ENCODE measurements at regions not wholly inside any gene's neighbourhood (a gene's known extent, or its start where the extent isn't known, plus 50 kb on each side); places are given as distances from the start of the nearest gene placed in this dataset.
"Not testable (repeated sequence)": the region's sequence is repeated elsewhere in the genome, so short reads cannot be mapped to it uniquely, and the experiment has no call there.

DNA sequence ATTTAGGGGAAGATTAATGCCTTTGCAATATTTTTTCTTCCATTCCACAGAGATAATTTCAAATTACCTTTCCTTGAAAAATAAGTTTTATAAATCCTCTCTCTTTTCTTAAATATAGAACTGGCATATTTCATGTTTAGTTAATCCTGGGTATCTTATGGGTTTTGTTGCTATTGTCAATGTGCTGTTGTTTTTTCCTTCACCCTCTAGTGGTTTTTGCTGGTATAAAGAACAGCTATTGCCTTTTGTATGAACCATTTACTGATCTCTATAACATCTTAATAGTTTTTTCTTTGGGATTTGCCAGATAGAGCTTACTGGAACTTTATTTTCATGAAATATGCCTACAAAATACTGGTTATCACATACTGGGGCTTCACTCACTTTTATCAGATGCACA is 359.6 kb upstream of the DPPA4 start:
- no peaks in the 10 kb centered on the region for H3K36me3 Mint-ChIP-seq (ENCODE audit: low read depth)
- no peak overlapping the region for H3K27ac Mint-ChIP-seq
- peaks cover 26% of the 10 kb centered on the region for H3K9me3 Mint-ChIP-seq
- no peak overlapping the region for H3K4me3 Mint-ChIP-seq
- intact Hi-C loops (cut with micrococcal nuclease), result no loop called here
- no peaks in the 10 kb centered on the region for H3K27me3 Mint-ChIP-seq
- H3K4me1 Mint-ChIP-seq (ENCODE audit: low read depth), result no peaks in the 10 kb centered on the region

DNA sequence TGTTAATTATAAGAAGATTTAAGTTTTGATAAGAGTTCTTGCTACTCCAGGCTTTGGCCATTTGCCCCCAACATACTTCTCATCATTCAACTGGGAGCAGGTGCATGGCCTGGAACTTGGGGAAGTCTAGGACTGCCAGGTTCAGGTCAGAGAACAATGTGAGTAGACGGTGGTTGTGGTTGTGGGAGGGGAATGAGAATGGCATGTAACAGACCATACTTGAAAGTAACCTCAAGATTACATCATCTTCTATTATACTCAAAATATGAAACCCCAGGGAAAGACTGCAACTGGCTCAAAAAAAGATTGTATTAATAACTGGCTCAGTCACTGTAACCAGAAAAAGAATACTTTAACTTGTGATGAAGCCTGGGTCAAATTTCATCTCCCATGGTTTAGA is 364.9 kb upstream of the DPPA4 start:
- intact Hi-C loops (cut with micrococcal nuclease), result no loop called here

GRCh38 chr3:109702976-109703375 is 365.6 kb upstream of the DPPA4 start:
- intact Hi-C loops (cut with micrococcal nuclease), result no loop called here
- Mint-ChIP-seq H3K27me3 (no peaks in the 10 kb centered on the region), H3K36me3 (ENCODE audit: low read depth) (no peaks in the 10 kb centered on the region), H3K27ac (no peak overlapping the region), H3K9me3 (no peaks in the 10 kb centered on the region), H3K4me3 (no peak overlapping the region), H3K4me1 (ENCODE audit: low read depth) (no peaks in the 10 kb centered on the region)

More for the DNA sequence above, 364.9 kb upstream of the DPPA4 start:
- H3K4me3 Mint-ChIP-seq, result no peak overlapping the region
- no peak overlapping the region for H3K27ac Mint-ChIP-seq
- H3K4me1 Mint-ChIP-seq (ENCODE audit: low read depth), result no peaks in the 10 kb centered on the region
- H3K9me3 Mint-ChIP-seq, result no peaks in the 10 kb centered on the region
- no peaks in the 10 kb centered on the region for H3K27me3 Mint-ChIP-seq
- H3K36me3 Mint-ChIP-seq (ENCODE audit: low read depth), result no peaks in the 10 kb centered on the region

- intact Hi-C loops (cut with micrococcal nuclease); H3K27me3 Mint-ChIP-seq; H3K36me3 Mint-ChIP-seq (ENCODE audit: low read depth); H3K4me3 Mint-ChIP-seq; H3K27ac Mint-ChIP-seq; H3K4me1 Mint-ChIP-seq (ENCODE audit: low read depth): not testable (repeated sequence)
- H3K9me3 Mint-ChIP-seq, result peaks cover 20% of the 10 kb centered on the region
These were observed 367.8 kb upstream of the DPPA4 start for GRCh38 chr3:109705133-109705532.

- Mint-ChIP-seq H3K36me3 (ENCODE audit: low read depth) (no peaks in the 10 kb centered on the region), H3K27ac (no peak overlapping the region)
These were observed 370.3 kb upstream of the DPPA4 start for GRCh38 chr3:109707617-109708016.

GRCh38 chr3:109713288-109713687 is 375.9 kb upstream of the DPPA4 start:
- Mint-ChIP-seq H3K27ac (no peak overlapping the region), H3K27me3 (no peaks in the 10 kb centered on the region), H3K4me3 (no peak overlapping the region), H3K36me3 (ENCODE audit: low read depth) (no peaks in the 10 kb centered on the region), H3K4me1 (ENCODE audit: low read depth) (no peaks in the 10 kb centered on the region), H3K9me3 (peaks cover 25% of the 10 kb centered on the region)
- intact Hi-C loops (cut with micrococcal nuclease), result no loop called here

More at GRCh38 chr3:109707617-109708016, 370.3 kb upstream of the DPPA4 start:
- no peaks in the 10 kb centered on the region for H3K27me3 Mint-ChIP-seq
- H3K4me1 Mint-ChIP-seq (ENCODE audit: low read depth), result no peaks in the 10 kb centered on the region
- peaks cover 27% of the 10 kb centered on the region for H3K9me3 Mint-ChIP-seq
- intact Hi-C loops (cut with micrococcal nuclease), result no loop called here
- no peak overlapping the region for H3K4me3 Mint-ChIP-seq

DNA sequence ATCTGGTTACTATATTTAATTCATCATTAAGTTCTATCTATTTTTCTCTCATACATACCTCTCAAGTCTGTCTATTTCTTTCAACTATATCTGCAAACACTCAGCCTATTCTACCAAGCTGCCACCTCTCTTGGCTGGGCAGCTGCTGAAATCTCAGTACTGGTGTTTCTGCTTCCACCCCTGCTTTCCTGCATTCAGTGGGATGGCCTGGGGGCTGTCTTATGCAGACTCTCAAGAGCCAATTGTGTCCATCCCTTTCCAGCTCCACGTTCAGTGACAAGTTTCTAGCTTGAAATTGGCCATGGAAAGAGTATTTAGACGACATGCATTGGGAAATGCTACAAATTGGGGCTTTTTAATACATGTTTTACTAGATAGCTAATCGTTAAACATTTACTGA is 378.4 kb upstream of the DPPA4 start:
- Mint-ChIP-seq H3K27me3 (no peaks in the 10 kb centered on the region), H3K4me3 (no peak overlapping the region), H3K4me1 (ENCODE audit: low read depth) (no peaks in the 10 kb centered on the region), H3K36me3 (ENCODE audit: low read depth) (no peaks in the 10 kb centered on the region), H3K9me3 (peaks cover under 1% of the 10 kb centered on the region), H3K27ac (no peak overlapping the region)
- intact Hi-C loops (cut with micrococcal nuclease), result no loop called here

DNA sequence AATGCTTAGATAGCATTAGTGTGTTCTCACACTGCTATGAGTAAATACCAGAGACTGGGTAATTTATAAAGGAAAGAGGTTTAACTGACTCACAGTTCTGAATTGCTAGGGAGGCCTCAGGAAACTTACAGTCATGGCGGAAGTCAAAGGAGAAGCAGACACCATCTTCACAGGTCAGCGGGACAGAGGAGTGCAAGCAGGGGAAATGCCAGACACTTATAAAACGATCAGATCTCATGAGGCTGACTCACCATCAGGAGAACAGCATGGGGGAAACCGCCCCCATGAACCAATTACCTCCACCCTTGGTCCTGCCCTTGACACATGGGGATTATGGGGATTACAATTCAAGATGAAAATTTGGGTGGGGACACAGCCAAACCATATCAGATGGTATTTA is 381.5 kb upstream of the DPPA4 start:
- no peaks in the 10 kb centered on the region for H3K4me1 Mint-ChIP-seq (ENCODE audit: low read depth)
- intact Hi-C loops (cut with micrococcal nuclease), result no loop called here
- no peak overlapping the region for H3K27ac Mint-ChIP-seq
- no peak overlapping the region for H3K4me3 Mint-ChIP-seq
- no peaks in the 10 kb centered on the region for H3K27me3 Mint-ChIP-seq
- H3K9me3 Mint-ChIP-seq, result no peaks in the 10 kb centered on the region
- H3K36me3 Mint-ChIP-seq (ENCODE audit: low read depth), result no peaks in the 10 kb centered on the region

DNA sequence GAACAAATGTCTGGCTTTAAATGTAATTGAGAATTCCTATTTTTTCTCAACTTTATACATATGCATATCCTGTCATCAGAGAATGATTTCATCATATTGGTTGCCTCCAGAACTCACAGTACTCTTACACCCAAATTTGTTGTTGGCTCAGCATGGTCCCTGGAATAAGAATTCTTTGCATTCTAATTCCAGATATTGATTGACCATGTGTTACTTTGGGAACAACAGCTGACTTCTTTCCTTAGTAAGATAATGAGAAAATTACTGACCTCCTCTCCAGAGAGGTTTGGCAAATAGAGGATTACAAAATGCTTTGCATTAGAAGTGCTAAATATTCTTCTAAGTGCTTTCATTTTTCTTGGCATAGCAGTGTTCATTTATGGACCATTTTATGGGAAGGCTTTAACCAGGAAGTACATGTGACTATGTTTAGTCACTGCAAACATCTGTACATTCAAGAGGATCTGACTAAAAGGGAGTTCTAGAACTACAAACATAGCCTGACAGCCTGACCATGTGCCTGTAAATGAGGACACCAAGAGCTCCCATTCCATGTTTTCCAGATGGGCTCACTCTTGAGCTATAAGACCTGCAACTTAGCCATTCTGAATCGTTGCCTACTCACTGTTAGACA is 391.6 kb upstream of the DPPA4 start:
- H3K36me3 Mint-ChIP-seq (ENCODE audit: low read depth), result no peaks in the 10 kb centered on the region
- H3K4me1 Mint-ChIP-seq (ENCODE audit: low read depth), result no peaks in the 10 kb centered on the region
- intact Hi-C loops (cut with micrococcal nuclease), result no loop called here
- no peaks in the 10 kb centered on the region for H3K9me3 Mint-ChIP-seq
- H3K4me3 Mint-ChIP-seq, result no peak overlapping the region
- no peak overlapping the region for H3K27ac Mint-ChIP-seq
- no peaks in the 10 kb centered on the region for H3K27me3 Mint-ChIP-seq

DNA sequence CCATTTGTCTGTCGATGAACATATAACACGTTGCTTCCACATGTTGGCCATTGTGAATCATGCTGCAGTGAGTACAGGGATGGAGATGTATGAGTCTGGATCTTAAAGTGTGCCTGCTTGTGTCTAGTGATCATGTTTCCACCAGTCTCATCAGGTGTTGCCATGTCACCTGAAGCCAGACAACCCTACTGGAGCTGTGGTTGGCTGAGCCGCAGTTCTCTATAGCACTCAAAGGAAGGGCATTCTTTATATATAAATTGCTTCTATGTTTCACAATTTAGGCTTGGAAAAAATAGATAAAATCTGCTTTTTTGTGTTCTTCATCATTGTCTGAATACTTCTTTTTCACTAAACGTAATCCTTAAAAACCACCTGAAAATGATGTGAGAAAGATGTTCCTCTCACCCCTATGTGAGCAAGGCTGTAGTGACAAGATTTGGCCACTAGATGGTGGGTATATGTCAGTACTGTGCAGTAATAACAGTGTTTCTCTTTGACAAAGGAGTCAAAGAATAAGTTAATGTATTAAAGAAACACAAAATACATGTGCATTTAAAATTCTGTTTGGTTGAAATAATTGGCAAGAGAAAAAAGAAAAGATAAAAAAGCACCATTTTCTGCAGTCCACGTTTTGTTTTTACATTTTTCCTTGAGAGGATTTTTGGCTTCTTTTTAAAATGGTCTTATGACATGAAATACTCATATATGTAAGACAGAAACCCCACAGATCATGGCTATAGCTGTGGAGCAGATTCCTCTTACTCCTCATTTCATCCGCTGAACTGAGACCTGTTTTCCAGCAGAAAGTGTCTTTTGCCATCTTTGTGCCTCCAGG is 394.5 kb upstream of the DPPA4 start:
- Mint-ChIP-seq H3K36me3 (ENCODE audit: low read depth) (no peaks in the 10 kb centered on the region), H3K4me1 (ENCODE audit: low read depth) (no peaks in the 10 kb centered on the region), H3K27me3 (no peaks in the 10 kb centered on the region), H3K9me3 (peaks cover 10% of the 10 kb centered on the region), H3K4me3 (no peak overlapping the region), H3K27ac (no peak overlapping the region)
- intact Hi-C loops (cut with micrococcal nuclease), result loop anchor here (5.0 kb wide), 1 partner anchor 1805 kb away; no protein-coding TSS in a partner anchor

DNA sequence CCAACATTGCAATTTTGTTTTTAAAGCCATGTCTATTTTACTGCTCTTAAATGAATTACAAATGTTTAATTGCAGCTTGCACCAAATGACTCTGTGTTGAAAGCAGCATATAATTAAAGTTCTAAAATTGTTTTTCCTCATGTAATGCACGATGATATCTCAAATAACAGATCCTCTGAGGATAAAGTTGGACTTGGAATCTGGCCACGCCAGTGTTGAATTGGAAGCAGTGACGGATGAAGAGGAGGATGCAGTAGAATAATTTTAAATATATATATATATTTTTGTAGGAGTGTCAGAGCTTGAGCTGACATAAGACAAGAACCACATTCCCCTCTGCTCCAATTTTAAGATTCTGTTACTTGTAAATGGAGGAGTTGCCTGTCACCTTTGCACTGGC is 406.6 kb upstream of the DPPA4 start:
- H3K4me3 Mint-ChIP-seq, result no peak overlapping the region
- intact Hi-C loops (cut with micrococcal nuclease), result no loop called here
- H3K36me3 Mint-ChIP-seq (ENCODE audit: low read depth), result no peaks in the 10 kb centered on the region
- H3K9me3 Mint-ChIP-seq, result peaks cover 9% of the 10 kb centered on the region
- H3K4me1 Mint-ChIP-seq (ENCODE audit: low read depth), result no peaks in the 10 kb centered on the region
- no peaks in the 10 kb centered on the region for H3K27me3 Mint-ChIP-seq
- no peak overlapping the region for H3K27ac Mint-ChIP-seq

GRCh38 chr3:109772520-109772919 is 435.2 kb upstream of the DPPA4 start:
- no peaks in the 10 kb centered on the region for H3K36me3 Mint-ChIP-seq (ENCODE audit: low read depth)
- no peak overlapping the region for H3K4me3 Mint-ChIP-seq
- intact Hi-C loops (cut with micrococcal nuclease), result no loop called here
- H3K4me1 Mint-ChIP-seq (ENCODE audit: low read depth), result no peaks in the 10 kb centered on the region
- no peak overlapping the region for H3K27ac Mint-ChIP-seq
- no peaks in the 10 kb centered on the region for H3K27me3 Mint-ChIP-seq
- peaks cover 27% of the 10 kb centered on the region for H3K9me3 Mint-ChIP-seq

GRCh38 chr3:109774108-109774507 is 436.8 kb upstream of the DPPA4 start:
- Mint-ChIP-seq H3K36me3 (ENCODE audit: low read depth) (no peaks in the 10 kb centered on the region), H3K4me3 (no peak overlapping the region), H3K27me3 (no peaks in the 10 kb centered on the region), H3K9me3 (peaks cover 31% of the 10 kb centered on the region), H3K27ac (no peak overlapping the region), H3K4me1 (ENCODE audit: low read depth) (no peaks in the 10 kb centered on the region)
- intact Hi-C loops (cut with micrococcal nuclease), result no loop called here

DNA sequence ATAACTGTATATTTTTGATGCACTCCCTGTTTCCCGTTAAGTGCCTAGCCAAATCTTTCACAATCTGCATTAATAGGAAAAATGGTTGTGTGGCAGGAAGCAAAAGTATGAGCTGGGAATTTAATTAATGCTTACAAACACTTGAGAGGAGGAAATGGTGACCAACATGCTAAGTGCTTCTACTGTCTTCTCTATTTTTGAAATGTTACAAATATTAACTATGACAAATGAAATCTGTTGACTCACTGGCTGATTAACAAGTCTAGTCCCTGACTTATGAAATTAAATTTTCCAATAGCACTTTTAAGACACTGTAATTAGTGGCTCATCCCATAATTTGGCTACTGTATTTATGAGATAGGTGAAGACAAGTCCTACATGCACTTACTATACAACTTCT is 446.9 kb upstream of the DPPA4 start:
- intact Hi-C loops (cut with micrococcal nuclease), result no loop called here
- Mint-ChIP-seq H3K4me1 (ENCODE audit: low read depth) (no peaks in the 10 kb centered on the region), H3K9me3 (peaks cover 23% of the 10 kb centered on the region), H3K4me3 (no peak overlapping the region), H3K36me3 (ENCODE audit: low read depth) (no peaks in the 10 kb centered on the region), H3K27me3 (no peaks in the 10 kb centered on the region), H3K27ac (no peak overlapping the region)
